Kidney (tissue), 13 donors: ENCODE measurements at regions not wholly inside any gene's neighbourhood (a gene's known extent, or its start where the extent isn't known, plus 50 kb on each side); places are given as distances from the start of the nearest gene placed in this dataset.

Source experiments
- DNase-seq, 5 donors: peaks; one replicate each; pipeline ENCODE4 v3.0.0-alpha.2; 2013 to 2020
- FAIRE-seq: peaks from 2 replicates; lab custom pipeline; 2012; peaks lifted over from hg19 to GRCh38; lab: Jason Lieb, UNC
- H3K27ac ChIP-seq, 2 donors: one replicate each; pipeline ENCODE4 v1.7.0; 2013; ENCODE audit warnings: low read depth in 2 of 2, low read length in 2 of 2, inconsistent platforms in 1 of 2
- H3K27me3 ChIP-seq: one replicate; pipeline ENCODE4 v1.7.1; 2013; ENCODE audit warnings: low read length, inconsistent platforms; ENCODE audit not compliant: control insufficient read depth, insufficient read depth
- H3K36me3 ChIP-seq, 3 donors: one replicate each; pipeline versions ENCODE4 v1.7.0 to v1.7.1; 2013; ENCODE audit warnings: low read length in 3 of 3, control low read depth in 1 of 3, inconsistent platforms in 1 of 3; ENCODE audit not compliant: insufficient read depth in 3 of 3, control insufficient read depth in 2 of 3
- H3K4me1 ChIP-seq, 3 donors: one replicate each; pipeline versions ENCODE4 v1.7.0 to v1.7.1; 2013; ENCODE audit warnings: low read length in 3 of 3, inconsistent platforms in 1 of 3, low read depth in 1 of 3; ENCODE audit not compliant: control insufficient read depth in 2 of 3, insufficient read depth in 2 of 3
- H3K4me3 ChIP-seq, 3 donors: one replicate each; pipeline versions ENCODE4 v1.7.0 to v1.8.1; 2013; ENCODE audit warnings: low read length in 3 of 3, control low read depth in 1 of 3, inconsistent platforms in 1 of 3
- H3K9ac ChIP-seq, 3 donors: one replicate each; pipeline versions ENCODE4 v1.7.0 to v1.7.1; 2013; ENCODE audit warnings: low read length in 3 of 3, control low read depth in 1 of 3, inconsistent platforms in 1 of 3
- H3K9me3 ChIP-seq, 3 donors: one replicate each; pipeline versions ENCODE4 v1.7.0 to v1.7.1; 2013; ENCODE audit warnings: low read length in 3 of 3, control low read depth in 1 of 3, inconsistent platforms in 1 of 3; ENCODE audit not compliant: control insufficient read depth in 2 of 3, insufficient read depth in 1 of 3
- CTCF ChIP-seq: IDR thresholded peaks from 3 replicates; pipeline ENCODE4 v1.5.1; 2012; ENCODE audit warnings: mild to moderate bottlenecking, moderate library complexity, borderline replicate concordance; ENCODE audit not compliant: insufficient read depth; ENCODE audit errors: extremely low read depth
- intact Hi-C: fragments of 100-400 bp; cut with DNase I; formaldehyde crosslinking; loops from one replicate; pipeline ENCODE4 v1.11.1; 2022
- donor health status: control.
- donor health status: control.
- donor health status: control.
- donor health status: control.
- donor health status: control.
- donor health status: DM: yes; HTN: yes; CAD: no.
- donor health status: Normal renal cell carcinoma (clear cell type).

DNA sequence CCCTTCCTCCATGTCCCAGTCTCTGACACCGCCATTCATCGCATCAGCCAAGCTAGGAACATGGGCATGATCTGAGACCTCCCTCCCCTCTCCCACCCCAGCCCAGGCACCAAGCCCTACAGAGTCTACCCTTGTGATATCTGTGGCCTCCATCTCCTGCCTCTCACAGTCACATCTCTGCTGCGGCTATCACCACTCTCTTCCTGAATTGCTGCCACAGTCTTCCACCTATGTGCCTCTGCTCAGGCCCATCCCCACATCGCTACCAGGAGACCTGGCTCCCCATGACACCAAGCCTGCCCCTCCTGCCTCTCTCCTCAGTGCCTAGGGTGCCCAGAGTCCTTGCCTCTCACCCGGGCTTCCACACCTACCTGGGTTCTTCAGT lies 82.7 kb upstream of the BCAR3 start:
- no peaks in the 10 kb centered on the region for H3K36me3 ChIP-seq
- no peak for FAIRE-seq
- intact Hi-C loops: no loop called here

DNA sequence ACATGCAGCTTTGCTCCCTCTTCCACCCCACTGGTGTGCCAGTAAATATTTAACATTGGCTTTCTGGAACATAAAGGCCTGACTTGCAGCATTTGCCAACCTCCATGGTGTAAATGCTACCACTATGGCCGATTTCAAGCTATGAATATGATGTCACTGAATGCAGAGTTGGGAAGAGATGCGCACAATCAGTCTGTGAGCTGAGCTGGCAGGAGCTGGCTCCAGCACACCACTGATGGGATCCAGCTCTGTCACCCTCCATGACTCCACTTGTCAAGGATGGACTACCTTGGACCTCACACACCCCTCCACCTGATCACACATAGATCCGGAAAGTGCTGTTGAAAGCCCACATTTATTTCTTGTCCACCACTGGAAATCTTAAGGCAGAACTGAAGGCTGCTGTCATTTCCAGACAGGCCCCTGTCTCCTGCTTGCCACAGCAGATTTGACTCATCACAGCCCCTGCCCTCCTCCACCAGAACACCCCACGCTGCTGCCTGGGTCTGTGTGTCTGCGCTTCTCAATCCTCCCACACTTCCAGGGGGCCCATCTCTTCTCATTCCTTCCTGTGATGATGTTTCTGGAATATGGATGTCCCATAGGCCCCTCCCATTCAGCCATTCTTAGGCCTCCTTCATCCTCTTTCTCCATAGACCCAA lies 82.2 kb upstream of the BCAR3 start:
- no peaks in the 10 kb centered on the region for H3K9me3 ChIP-seq
- FAIRE-seq (no peak), DNase-seq (no peak)
- H3K27ac ChIP-seq: no peak overlapping the region
- no peaks in the 10 kb centered on the region for H3K27me3 ChIP-seq
- peaks cover 0 to 2% (median 0%) of the 10 kb centered on the region in 3 donors for H3K4me1 ChIP-seq
- no peak overlapping the region for H3K9ac ChIP-seq
- no peaks in the 10 kb centered on the region for H3K36me3 ChIP-seq
- no peak for TF ChIP-seq CTCF
- H3K4me3 ChIP-seq: no peak overlapping the region
- intact Hi-C loops: no loop called here

More for the DNA sequence above, 82.7 kb upstream of the BCAR3 start:
- no peaks in the 10 kb centered on the region for H3K9me3 ChIP-seq
- H3K27me3 ChIP-seq: no peaks in the 10 kb centered on the region
- no peak overlapping the region for H3K27ac ChIP-seq
- DNase-seq: no peak
- H3K4me1 ChIP-seq: peaks cover 0 to 6% (median 0%) of the 10 kb centered on the region in 3 donors
- no peak overlapping the region for H3K9ac ChIP-seq
- TF ChIP-seq CTCF: no peak
- no peak overlapping the region for H3K4me3 ChIP-seq

GRCh38 chr1:93758842-93759515 lies 77.3 kb upstream of the BCAR3 start:
- H3K9ac ChIP-seq: no peak overlapping the region
- no peak overlapping the region for H3K27ac ChIP-seq
- H3K9me3 ChIP-seq: no peaks in the 10 kb centered on the region
- intact Hi-C loops: no loop called here
- H3K36me3 ChIP-seq: no peaks in the 10 kb centered on the region
- DNase-seq (no peak), FAIRE-seq (no peak)
- H3K4me3 ChIP-seq: no peak overlapping the region
- no peak for TF ChIP-seq CTCF
- H3K27me3 ChIP-seq: no peaks in the 10 kb centered on the region
- H3K4me1 ChIP-seq: peaks cover 0 to 2% (median 0%) of the 10 kb centered on the region in 3 donors
